ENCODE measurements at regions not wholly inside any gene's neighbourhood (a gene's known extent, or its start where the extent isn't known, plus 50 kb on each side); places are given as distances from the start of the nearest gene placed in this dataset.

- H3K27ac ChIP-seq = no peak overlapping the region
These were observed 70.0 kb upstream of the CBLB start for GRCh38 chr3:105938806-105939205.

GRCh38 chr3:105944276-105944675 lies 75.5 kb upstream of the CBLB start:
- intact Hi-C loops (cut with DNase I) = no loop called here
- no peaks in the 10 kb centered on the region for H3K9me3 ChIP-seq
- no peaks in the 10 kb centered on the region for H3K4me1 ChIP-seq
- no peak for ATAC-seq
- no peak overlapping the region for H3K27ac ChIP-seq
- no peak for TF ChIP-seq CTCF (IDR thresholded peaks at IDR 0.05)
- no peaks in the 10 kb centered on the region for H3K27me3 ChIP-seq
- H3K4me3 ChIP-seq = no peak overlapping the region
- DNase-seq = no peak
- H3K36me3 ChIP-seq = no peaks in the 10 kb centered on the region

More at GRCh38 chr3:105938806-105939205, 70.0 kb upstream of the CBLB start:
- Histone ChIP-seq H3K27me3 (no peaks in the 10 kb centered on the region), H3K4me1 (peaks cover 5% of the 10 kb centered on the region), H3K4me3 (no peak overlapping the region), H3K9me3 (no peaks in the 10 kb centered on the region), H3K36me3 (no peaks in the 10 kb centered on the region)
- ATAC-seq (no peak), DNase-seq (no peak)
- TF ChIP-seq CTCF (IDR thresholded peaks at IDR 0.05) = no peak
- intact Hi-C loops (cut with DNase I) = no loop called here

GRCh38 chr3:105944721-105945120 lies 75.9 kb upstream of the CBLB start:
- TF ChIP-seq CTCF (IDR thresholded peaks at IDR 0.05) = no peak
- no peaks in the 10 kb centered on the region for H3K4me1 ChIP-seq
- no peaks in the 10 kb centered on the region for H3K9me3 ChIP-seq
- no peak for DNase-seq
- ATAC-seq = no peak
- no peak overlapping the region for H3K4me3 ChIP-seq
- H3K36me3 ChIP-seq = no peaks in the 10 kb centered on the region
- intact Hi-C loops (cut with DNase I) = no loop called here
- no peaks in the 10 kb centered on the region for H3K27me3 ChIP-seq
- H3K27ac ChIP-seq = no peak overlapping the region

GRCh38 chr3:105948101-105948500 lies 79.3 kb upstream of the CBLB start:
- intact Hi-C loops (cut with DNase I) = no loop called here
- Histone ChIP-seq H3K27ac (no peak overlapping the region), H3K9me3 (no peaks in the 10 kb centered on the region), H3K4me3 (no peak overlapping the region), H3K36me3 (no peaks in the 10 kb centered on the region), H3K4me1 (no peaks in the 10 kb centered on the region), H3K27me3 (no peaks in the 10 kb centered on the region)
- ATAC-seq = no peak
- no peak for TF ChIP-seq CTCF (IDR thresholded peaks at IDR 0.05)
- DNase-seq = no peak

GRCh38 chr3:105950881-105951600 lies 82.2 kb upstream of the CBLB start:
- no peaks in the 10 kb centered on the region for H3K9me3 ChIP-seq
- no peaks in the 10 kb centered on the region for H3K36me3 ChIP-seq
- H3K27ac ChIP-seq = no peak overlapping the region
- H3K4me1 ChIP-seq = no peaks in the 10 kb centered on the region
- TF ChIP-seq CTCF (IDR thresholded peaks at IDR 0.05) = no peak
- no peak for ATAC-seq
- intact Hi-C loops (cut with DNase I) = no loop called here
- H3K27me3 ChIP-seq = no peaks in the 10 kb centered on the region
- H3K4me3 ChIP-seq = no peak overlapping the region
- DNase-seq = no peak

GRCh38 chr3:105953831-105954230 lies 85.0 kb upstream of the CBLB start:
- DNase-seq (no peak), ATAC-seq (no peak)
- H3K4me3 ChIP-seq = no peak overlapping the region
- H3K36me3 ChIP-seq = no peaks in the 10 kb centered on the region
- TF ChIP-seq CTCF (IDR thresholded peaks at IDR 0.05) = no peak
- intact Hi-C loops (cut with DNase I) = no loop called here
- no peaks in the 10 kb centered on the region for H3K27me3 ChIP-seq
- H3K27ac ChIP-seq = no peak overlapping the region
- H3K4me1 ChIP-seq = no peaks in the 10 kb centered on the region
- H3K9me3 ChIP-seq = no peaks in the 10 kb centered on the region
